ENCODE measurements at regions not wholly inside any gene's neighbourhood (a gene's known extent, or its start where the extent isn't known, plus 50 kb on each side); places are given as distances from the start of the nearest gene placed in this dataset.
"Not testable (repeated sequence)": the region's sequence is repeated elsewhere in the genome, so short reads cannot be mapped to it uniquely, and the experiment has no call there.

GRCh38 chr15:57797110-57797509, 90.6 kb downstream of the POLR2M start:
- Mint-ChIP-seq H3K4me3 (no peak overlapping the region), H3K9me3 (no peaks in the 10 kb centered on the region), H3K4me1 (ENCODE audit: low read depth) (no peaks in the 10 kb centered on the region), H3K27me3 (ENCODE audit: low read depth) (peaks cover 8% of the 10 kb centered on the region), H3K36me3 (ENCODE audit: insufficient read depth) (no peaks in the 10 kb centered on the region)
- ATAC-seq (no peak), DNase-seq (no peak)

GRCh38 chr15:57797568-57798267, 91.2 kb downstream of the POLR2M start:
- Mint-ChIP-seq H3K4me3 (no peak overlapping the region), H3K36me3 (ENCODE audit: insufficient read depth) (no peaks in the 10 kb centered on the region), H3K9me3 (no peaks in the 10 kb centered on the region), H3K4me1 (ENCODE audit: low read depth) (no peaks in the 10 kb centered on the region), H3K27me3 (ENCODE audit: low read depth) (peaks cover 7% of the 10 kb centered on the region)
- DNase-seq (no peak), ATAC-seq (no peak)

GRCh38 chr15:57806003-57806402, 99.5 kb downstream of the POLR2M start:
- DNase-seq (no peak), ATAC-seq (no peak)
- Mint-ChIP-seq H3K4me3 (no peak overlapping the region), H3K9me3 (no peaks in the 10 kb centered on the region), H3K4me1 (ENCODE audit: low read depth) (no peaks in the 10 kb centered on the region), H3K36me3 (ENCODE audit: insufficient read depth) (no peaks in the 10 kb centered on the region), H3K27me3 (ENCODE audit: low read depth) (no peaks in the 10 kb centered on the region)

GRCh38 chr15:57809285-57809684, 102.8 kb downstream of the POLR2M start:
- H3K27me3 Mint-ChIP-seq (ENCODE audit: low read depth); H3K4me3 Mint-ChIP-seq; H3K36me3 Mint-ChIP-seq (ENCODE audit: insufficient read depth); H3K9me3 Mint-ChIP-seq; ATAC-seq; DNase-seq; H3K4me1 Mint-ChIP-seq (ENCODE audit: low read depth): not testable (repeated sequence)

- H3K4me3 Mint-ChIP-seq = no peak overlapping the region
- DNase-seq = no peak
- peaks cover 26% of the 10 kb centered on the region for H3K27me3 Mint-ChIP-seq (ENCODE audit: low read depth)
- no peaks in the 10 kb centered on the region for H3K9me3 Mint-ChIP-seq
- no peaks in the 10 kb centered on the region for H3K36me3 Mint-ChIP-seq (ENCODE audit: insufficient read depth)
- H3K4me1 Mint-ChIP-seq (ENCODE audit: low read depth) = no peaks in the 10 kb centered on the region
- ATAC-seq = no peak
Measured at GRCh38 chr15:57816599-57816998, 110.1 kb downstream of the POLR2M start.

GRCh38 chr15:57819646-57820045, 113.1 kb downstream of the POLR2M start:
- no peak for ATAC-seq
- H3K9me3 Mint-ChIP-seq = no peaks in the 10 kb centered on the region
- H3K27me3 Mint-ChIP-seq (ENCODE audit: low read depth) = peaks cover 29% of the 10 kb centered on the region
- DNase-seq = no peak
- no peaks in the 10 kb centered on the region for H3K36me3 Mint-ChIP-seq (ENCODE audit: insufficient read depth)
- no peaks in the 10 kb centered on the region for H3K4me1 Mint-ChIP-seq (ENCODE audit: low read depth)
- H3K4me3 Mint-ChIP-seq = no peak overlapping the region

- Mint-ChIP-seq H3K9me3 (no peaks in the 10 kb centered on the region), H3K27me3 (ENCODE audit: low read depth) (peaks cover 29% of the 10 kb centered on the region), H3K4me1 (ENCODE audit: low read depth) (no peaks in the 10 kb centered on the region), H3K4me3 (no peak overlapping the region), H3K36me3 (ENCODE audit: insufficient read depth) (no peaks in the 10 kb centered on the region)
- DNase-seq (no peak), ATAC-seq (no peak)
Measured at GRCh38 chr15:57820119-57820518, 113.6 kb downstream of the POLR2M start.

- ATAC-seq (no peak), DNase-seq (no peak)
- Mint-ChIP-seq H3K27me3 (ENCODE audit: low read depth) (peaks cover 26% of the 10 kb centered on the region), H3K4me3 (no peak overlapping the region), H3K9me3 (no peaks in the 10 kb centered on the region), H3K36me3 (ENCODE audit: insufficient read depth) (no peaks in the 10 kb centered on the region), H3K4me1 (ENCODE audit: low read depth) (no peaks in the 10 kb centered on the region)
Measured at GRCh38 chr15:57821826-57822225, 115.3 kb downstream of the POLR2M start.

GRCh38 chr15:57823325-57823882, 116.9 kb downstream of the POLR2M start:
- H3K9me3 Mint-ChIP-seq = no peaks in the 10 kb centered on the region
- H3K4me3 Mint-ChIP-seq = no peak overlapping the region
- H3K27me3 Mint-ChIP-seq (ENCODE audit: low read depth) = peaks cover 19% of the 10 kb centered on the region
- DNase-seq (no peak), ATAC-seq (no peak)
- H3K4me1 Mint-ChIP-seq (ENCODE audit: low read depth) = no peaks in the 10 kb centered on the region
- no peaks in the 10 kb centered on the region for H3K36me3 Mint-ChIP-seq (ENCODE audit: insufficient read depth)

- Mint-ChIP-seq H3K36me3 (ENCODE audit: insufficient read depth) (no peaks in the 10 kb centered on the region), H3K4me1 (ENCODE audit: low read depth) (no peaks in the 10 kb centered on the region), H3K9me3 (no peaks in the 10 kb centered on the region), H3K27me3 (ENCODE audit: low read depth) (peaks cover 23% of the 10 kb centered on the region), H3K4me3 (no peak overlapping the region)
- DNase-seq (no peak), ATAC-seq (no peak)
Measured at GRCh38 chr15:57824186-57824585, 117.7 kb downstream of the POLR2M start.

- DNase-seq (no peak), ATAC-seq (no peak)
- Mint-ChIP-seq H3K4me3 (no peak overlapping the region), H3K4me1 (ENCODE audit: low read depth) (no peaks in the 10 kb centered on the region), H3K36me3 (ENCODE audit: insufficient read depth) (no peaks in the 10 kb centered on the region), H3K9me3 (no peaks in the 10 kb centered on the region), H3K27me3 (ENCODE audit: low read depth) (peaks cover 32% of the 10 kb centered on the region)
Measured at GRCh38 chr15:57827021-57827420, 120.5 kb downstream of the POLR2M start.

GRCh38 chr15:57827971-57828370, 121.5 kb downstream of the POLR2M start:
- Mint-ChIP-seq H3K36me3 (ENCODE audit: insufficient read depth) (no peaks in the 10 kb centered on the region), H3K4me3 (no peak overlapping the region), H3K4me1 (ENCODE audit: low read depth) (no peaks in the 10 kb centered on the region), H3K27me3 (ENCODE audit: low read depth) (peaks cover 34% of the 10 kb centered on the region), H3K9me3 (no peaks in the 10 kb centered on the region)
- ATAC-seq (no peak), DNase-seq (no peak)

- no peak for ATAC-seq
- H3K4me1 Mint-ChIP-seq (ENCODE audit: low read depth) = no peaks in the 10 kb centered on the region
- H3K36me3 Mint-ChIP-seq (ENCODE audit: insufficient read depth) = no peaks in the 10 kb centered on the region
- H3K9me3 Mint-ChIP-seq = peaks cover 13% of the 10 kb centered on the region
- DNase-seq = no peak
- H3K27me3 Mint-ChIP-seq (ENCODE audit: low read depth) = peaks cover 41% of the 10 kb centered on the region
- H3K4me3 Mint-ChIP-seq = no peak overlapping the region
Measured at GRCh38 chr15:57832183-57832582, 125.7 kb downstream of the POLR2M start.

- Mint-ChIP-seq H3K9me3 (peaks cover 13% of the 10 kb centered on the region), H3K27me3 (ENCODE audit: low read depth) (peaks cover 34% of the 10 kb centered on the region), H3K4me1 (ENCODE audit: low read depth) (no peaks in the 10 kb centered on the region), H3K36me3 (ENCODE audit: insufficient read depth) (no peaks in the 10 kb centered on the region), H3K4me3 (no peak overlapping the region)
- ATAC-seq = no peak
- DNase-seq = no peak
Measured at GRCh38 chr15:57835119-57835518, 128.6 kb downstream of the POLR2M start.

- Mint-ChIP-seq H3K4me1 (ENCODE audit: low read depth) (no peaks in the 10 kb centered on the region), H3K4me3 (no peak overlapping the region), H3K9me3 (no peaks in the 10 kb centered on the region), H3K27me3 (ENCODE audit: low read depth) (peaks cover 22% of the 10 kb centered on the region), H3K36me3 (ENCODE audit: insufficient read depth) (no peaks in the 10 kb centered on the region)
- DNase-seq = no peak
- ATAC-seq = peak; percentile 57 to 69
Measured at GRCh38 chr15:57849317-57849716, 142.8 kb downstream of the POLR2M start.
